Astrocyte (in vitro differentiated cells and primary cell): ENCODE measurements at regions not wholly inside any gene's neighbourhood (a gene's known extent, or its start where the extent isn't known, plus 50 kb on each side); places are given as distances from the start of the nearest gene placed in this dataset.

Source experiments
- DNase-seq: peaks from one replicate; pipeline ENCODE4 v3.0.0-alpha.2; 2010; ENCODE audit warnings: low read depth
- FAIRE-seq: peaks from 2 replicates; lab custom pipeline; 2011; peaks lifted over from hg19 to GRCh38; lab: Jason Lieb, UNC
- H2AFZ ChIP-seq: 2 replicates; pipeline ENCODE4 v1.6.0; 2012; ENCODE audit warnings: low read depth, low read length, inconsistent platforms
- H3K27ac ChIP-seq: 2 replicates; pipeline ENCODE4 v1.5.1; 2011; ENCODE audit warnings: low read depth, low read length, inconsistent platforms
- H3K27me3 ChIP-seq: 2 replicates; pipeline ENCODE4 v1.6.0; 2011; ENCODE audit warnings: low read length, inconsistent platforms; ENCODE audit not compliant: insufficient read depth
- H3K36me3 ChIP-seq: 2 replicates; pipeline ENCODE4 v1.5.1; 2011; ENCODE audit warnings: low read length, inconsistent platforms; ENCODE audit not compliant: insufficient read depth
- H3K4me1 ChIP-seq: 2 replicates; pipeline ENCODE4 v1.5.1; 2011; ENCODE audit warnings: low read length, inconsistent platforms; ENCODE audit not compliant: insufficient read depth
- H3K4me2 ChIP-seq: 2 replicates; pipeline ENCODE4 v1.6.0; 2012; ENCODE audit warnings: low read length, inconsistent platforms
- H3K4me3 ChIP-seq: 2 replicates; pipeline ENCODE4 v1.5.1; 2011; ENCODE audit warnings: low read depth, mild to moderate bottlenecking, low read length, inconsistent platforms; ENCODE audit not compliant: insufficient read depth
- H3K79me2 ChIP-seq: 2 replicates; pipeline ENCODE4 v1.6.0; 2012; ENCODE audit warnings: mild to moderate bottlenecking, low read length, inconsistent platforms; ENCODE audit not compliant: insufficient read depth
- H3K9ac ChIP-seq: 2 replicates; pipeline ENCODE4 v1.6.0; 2012; ENCODE audit warnings: mild to moderate bottlenecking, low read length, inconsistent platforms
- H3K9me3 ChIP-seq: 2 replicates; pipeline ENCODE4 v1.5.1; 2012; ENCODE audit warnings: low read depth, mild to moderate bottlenecking, low read length, inconsistent platforms; ENCODE audit not compliant: insufficient read depth
- H4K20me1 ChIP-seq: 2 replicates; pipeline ENCODE4 v1.6.0; 2012; ENCODE audit warnings: low read length, inconsistent platforms; ENCODE audit not compliant: insufficient read depth
- H3K27ac Mint-ChIP-seq: one replicate; pipeline ENCODE4 v1.8.0; 2021; ENCODE audit warnings: mild to moderate bottlenecking, mixed read lengths; ENCODE audit not compliant: unreplicated experiment
- H3K27me3 Mint-ChIP-seq: one replicate; pipeline ENCODE4 v1.8.0; 2021; ENCODE audit warnings: low read depth, mixed read lengths; ENCODE audit not compliant: unreplicated experiment
- H3K36me3 Mint-ChIP-seq: one replicate; pipeline ENCODE4 v1.8.0; 2021; ENCODE audit warnings: low read depth, mixed read lengths; ENCODE audit not compliant: unreplicated experiment
- H3K4me1 Mint-ChIP-seq: one replicate; pipeline ENCODE4 v1.8.0; 2021; ENCODE audit warnings: low read depth, mixed read lengths; ENCODE audit not compliant: unreplicated experiment
- H3K4me3 Mint-ChIP-seq: one replicate; pipeline ENCODE4 v1.8.0; 2021; ENCODE audit warnings: mild to moderate bottlenecking, moderate library complexity, mixed read lengths; ENCODE audit not compliant: unreplicated experiment
- H3K9me3 Mint-ChIP-seq: one replicate; pipeline ENCODE4 v1.8.0; 2021; ENCODE audit warnings: mild to moderate bottlenecking, mixed read lengths; ENCODE audit not compliant: unreplicated experiment
- EZH2 ChIP-seq: IDR thresholded peaks from 2 replicates; pipeline ENCODE4 v1.6.1; 2012; ENCODE audit warnings: mild to moderate bottlenecking, low read length, inconsistent platforms; ENCODE audit not compliant: insufficient read depth
- TF ChIP-seq, protein P1 (sequence below): IDR thresholded peaks from 2 replicates; pipeline ENCODE4 v1.5.1; 2011; ENCODE audit warnings: low read depth, mild to moderate bottlenecking, inconsistent platforms, low read length, moderate library complexity; ENCODE audit not compliant: insufficient read depth

DNA sequence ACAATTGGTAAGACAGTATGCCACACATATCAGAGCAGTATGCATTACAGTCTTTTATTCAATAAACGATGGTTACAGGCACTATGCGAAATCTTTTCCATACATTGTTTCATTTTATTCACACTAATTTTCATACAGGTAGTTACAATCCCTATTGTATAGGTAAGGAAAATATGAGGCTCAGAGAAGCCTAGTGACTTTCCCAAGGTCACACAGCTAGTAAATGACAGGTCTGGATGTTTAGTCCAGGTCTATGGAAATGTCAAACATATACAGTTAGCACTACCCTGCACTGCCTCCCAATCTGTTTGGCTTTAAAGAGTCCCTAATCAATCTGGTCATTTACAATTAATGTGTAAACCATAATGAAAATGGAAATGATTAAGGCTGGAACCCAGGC, 372.2 kb downstream of the MTX2 start:
- Histone ChIP-seq H4K20me1 (no peaks in the 10 kb centered on the region), H3K27me3 (peaks cover 13% of the 10 kb centered on the region), H3K36me3 (no peaks in the 10 kb centered on the region), H3K9me3 (no peaks in the 10 kb centered on the region), H3K4me2 (peak overlapping the region; percentile 27), H3K4me1 (no peaks in the 10 kb centered on the region), H3K79me2 (no peaks in the 10 kb centered on the region), H2AFZ (no peak overlapping the region), H3K9ac (no peak overlapping the region), H3K4me3 (no peak overlapping the region), H3K27ac (peak overlapping the region; percentile 52)
- FAIRE-seq (no peak), DNase-seq (no peak)
- H3K9me3 Mint-ChIP-seq: no peaks in the 10 kb centered on the region
- peaks cover 2% of the 10 kb centered on the region for H3K4me1 Mint-ChIP-seq
- no peaks in the 10 kb centered on the region for H3K36me3 Mint-ChIP-seq
- H3K27me3 Mint-ChIP-seq: peaks cover 41% of the 10 kb centered on the region
- H3K27ac Mint-ChIP-seq: no peak overlapping the region
- no peak overlapping the region for H3K4me3 Mint-ChIP-seq
- TF ChIP-seq, protein P1, sequence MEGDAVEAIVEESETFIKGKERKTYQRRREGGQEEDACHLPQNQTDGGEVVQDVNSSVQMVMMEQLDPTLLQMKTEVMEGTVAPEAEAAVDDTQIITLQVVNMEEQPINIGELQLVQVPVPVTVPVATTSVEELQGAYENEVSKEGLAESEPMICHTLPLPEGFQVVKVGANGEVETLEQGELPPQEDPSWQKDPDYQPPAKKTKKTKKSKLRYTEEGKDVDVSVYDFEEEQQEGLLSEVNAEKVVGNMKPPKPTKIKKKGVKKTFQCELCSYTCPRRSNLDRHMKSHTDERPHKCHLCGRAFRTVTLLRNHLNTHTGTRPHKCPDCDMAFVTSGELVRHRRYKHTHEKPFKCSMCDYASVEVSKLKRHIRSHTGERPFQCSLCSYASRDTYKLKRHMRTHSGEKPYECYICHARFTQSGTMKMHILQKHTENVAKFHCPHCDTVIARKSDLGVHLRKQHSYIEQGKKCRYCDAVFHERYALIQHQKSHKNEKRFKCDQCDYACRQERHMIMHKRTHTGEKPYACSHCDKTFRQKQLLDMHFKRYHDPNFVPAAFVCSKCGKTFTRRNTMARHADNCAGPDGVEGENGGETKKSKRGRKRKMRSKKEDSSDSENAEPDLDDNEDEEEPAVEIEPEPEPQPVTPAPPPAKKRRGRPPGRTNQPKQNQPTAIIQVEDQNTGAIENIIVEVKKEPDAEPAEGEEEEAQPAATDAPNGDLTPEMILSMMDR: no peak
- no peak for TF ChIP-seq EZH2

DNA sequence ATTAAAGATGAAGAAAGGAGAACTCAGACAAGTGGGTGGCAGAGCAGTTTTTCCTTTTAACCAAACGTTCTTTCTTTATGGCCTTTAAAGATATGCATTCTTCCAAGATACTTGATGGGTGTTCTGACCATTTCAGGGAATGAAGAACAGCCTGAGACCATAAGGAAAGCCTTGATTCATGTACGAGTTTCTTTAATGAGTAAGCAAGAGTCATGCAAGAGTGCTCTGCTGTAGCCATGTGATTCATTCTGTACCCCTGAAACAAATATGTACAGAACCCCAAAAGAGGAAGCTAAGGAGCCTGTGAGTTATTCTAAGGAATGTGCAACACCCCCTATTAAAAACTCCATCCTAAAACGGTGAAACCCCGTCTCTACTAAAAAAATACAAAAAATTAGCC, 372.8 kb downstream of the MTX2 start:
- no peak for TF ChIP-seq EZH2
- TF ChIP-seq, protein P1: no peak
- peak; percentile 75 for DNase-seq
- no peak overlapping the region for H3K27ac Mint-ChIP-seq
- H3K4me3 Mint-ChIP-seq: no peak overlapping the region
- H4K20me1 ChIP-seq: no peaks in the 10 kb centered on the region
- FAIRE-seq: peak; percentile 81
- H3K4me1 ChIP-seq: no peaks in the 10 kb centered on the region
- no peak overlapping the region for H2AFZ ChIP-seq
- H3K4me2 ChIP-seq: peak overlapping the region; percentile 27
- H3K9me3 Mint-ChIP-seq: no peaks in the 10 kb centered on the region
- peaks cover 41% of the 10 kb centered on the region for H3K27me3 Mint-ChIP-seq
- no peaks in the 10 kb centered on the region for H3K9me3 ChIP-seq
- no peaks in the 10 kb centered on the region for H3K36me3 ChIP-seq
- no peaks in the 10 kb centered on the region for H3K79me2 ChIP-seq
- peak overlapping the region; percentile 52 for H3K27ac ChIP-seq
- no peaks in the 10 kb centered on the region for H3K36me3 Mint-ChIP-seq
- H3K4me1 Mint-ChIP-seq: peaks cover 2% of the 10 kb centered on the region
- no peak overlapping the region for H3K9ac ChIP-seq
- peaks cover 11% of the 10 kb centered on the region for H3K27me3 ChIP-seq
- H3K4me3 ChIP-seq: no peak overlapping the region

DNA sequence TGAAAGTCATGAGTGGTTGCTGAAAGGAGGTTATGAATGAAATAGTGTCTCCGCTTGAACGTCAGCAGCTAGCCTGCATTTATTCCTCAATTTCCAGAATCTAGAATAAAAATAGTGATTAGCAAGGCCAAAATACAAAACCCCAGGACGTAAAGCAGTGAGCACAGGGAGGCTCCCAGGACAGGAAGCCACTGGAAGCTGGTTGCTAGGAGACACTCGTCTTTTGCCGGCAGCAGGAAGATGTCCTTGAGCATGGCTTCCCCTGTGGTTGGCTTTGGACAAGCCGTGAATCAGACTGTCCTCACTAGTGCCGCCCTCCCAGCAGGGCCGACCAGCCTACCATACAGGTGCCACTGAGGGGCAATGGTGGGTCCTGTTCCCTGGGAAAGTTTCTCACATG, 374.4 kb downstream of the MTX2 start:
- Histone ChIP-seq H3K36me3 (no peaks in the 10 kb centered on the region), H3K27me3 (peaks cover 6% of the 10 kb centered on the region), H3K4me1 (no peaks in the 10 kb centered on the region), H3K9me3 (no peaks in the 10 kb centered on the region), H3K4me2 (no peak overlapping the region), H3K79me2 (no peaks in the 10 kb centered on the region), H2AFZ (no peak overlapping the region), H3K4me3 (no peak overlapping the region), H4K20me1 (no peaks in the 10 kb centered on the region), H3K9ac (no peak overlapping the region), H3K27ac (no peak overlapping the region)
- TF ChIP-seq EZH2: no peak
- TF ChIP-seq, protein P1: no peak
- FAIRE-seq: no peak
- no peak overlapping the region for H3K4me3 Mint-ChIP-seq
- H3K27ac Mint-ChIP-seq: no peak overlapping the region
- H3K9me3 Mint-ChIP-seq: no peaks in the 10 kb centered on the region
- peak; percentile 36 for DNase-seq
- H3K27me3 Mint-ChIP-seq: peaks cover 36% of the 10 kb centered on the region
- no peaks in the 10 kb centered on the region for H3K36me3 Mint-ChIP-seq
- H3K4me1 Mint-ChIP-seq: peaks cover 2% of the 10 kb centered on the region
